GM18505 (cell line): ENCODE measurements at regions not wholly inside any gene's neighbourhood (a gene's known extent, or its start where the extent isn't known, plus 50 kb on each side); places are given as distances from the start of the nearest gene placed in this dataset.

Source experiments
- ATAC-seq: cut with Tn5 transposase; IDR thresholded peaks from one replicate; pipeline ENCODE4 v1.9.1; 2021; ENCODE audit not compliant: unreplicated experiment
- POLR2A ChIP-seq: IDR thresholded peaks from 4 replicates; pipeline ENCODE4 v1.6.1; 2011; ENCODE audit warnings: borderline replicate concordance; ENCODE audit not compliant: insufficient read depth, insufficient read length; ENCODE audit errors: extremely low read depth

- ATAC-seq = no peak
- no peak for TF ChIP-seq POLR2A
These were observed 175.0 kb downstream of the CCDC71L start for GRCh38 chr7:106485919-106486318.

GRCh38 chr7:106485031-106485551 is 175.9 kb downstream of the CCDC71L start:
- peak; percentile 51 for ATAC-seq
- no peak for TF ChIP-seq POLR2A

GRCh38 chr7:106484562-106484961 is 176.4 kb downstream of the CCDC71L start:
- no peak for TF ChIP-seq POLR2A
- peak; percentile 21 for ATAC-seq

- no peak for ATAC-seq
These were observed 178.9 kb downstream of the CCDC71L start for GRCh38 chr7:106482091-106482490.

GRCh38 chr7:106480616-106481031 is 180.3 kb downstream of the CCDC71L start:
- no peak for TF ChIP-seq POLR2A
- no peak for ATAC-seq

More at GRCh38 chr7:106482091-106482490, 178.9 kb downstream of the CCDC71L start:
- no peak for TF ChIP-seq POLR2A

GRCh38 chr7:106480161-106480579 is 180.8 kb downstream of the CCDC71L start:
- no peak for TF ChIP-seq POLR2A
- ATAC-seq = no peak

- ATAC-seq = no peak
- no peak for TF ChIP-seq POLR2A
These were observed 184.2 kb downstream of the CCDC71L start for GRCh38 chr7:106476751-106477150.

- no peak for ATAC-seq
- no peak for TF ChIP-seq POLR2A
These were observed 188.0 kb upstream of the NAMPT start for GRCh38 chr7:106472741-106473140.

- no peak for TF ChIP-seq POLR2A
- ATAC-seq = no peak
These were observed 187.1 kb upstream of the NAMPT start for GRCh38 chr7:106471686-106472440.

GRCh38 chr7:106471021-106471420 is 186.2 kb upstream of the NAMPT start:
- no peak for TF ChIP-seq POLR2A
- no peak for ATAC-seq

GRCh38 chr7:106466867-106467266 is 182.1 kb upstream of the NAMPT start:
- no peak for ATAC-seq
- TF ChIP-seq POLR2A = no peak

GRCh38 chr7:106465704-106466468 is 181.1 kb upstream of the NAMPT start:
- no peak for ATAC-seq
- no peak for TF ChIP-seq POLR2A

- TF ChIP-seq POLR2A = no peak
- no peak for ATAC-seq
These were observed 179.9 kb upstream of the NAMPT start for GRCh38 chr7:106464651-106465050.
